CD4-positive, alpha-beta T cell treated with Interleukin-6 at 100 ng/mL for 8 hours (primary cell): ENCODE measurements at regions not wholly inside any gene's neighbourhood (a gene's known extent, or its start where the extent isn't known, plus 50 kb on each side); places are given as distances from the start of the nearest gene placed in this dataset.
A peak's percentile ranks its signal among the peaks of the same experiment; 100 is the strongest.

Experiments used
- DNase-seq: peaks from one replicate; pipeline ENCODE4 v3.0.0-alpha.2; 2020; ENCODE audit warnings: mixed read lengths, low spot score

DNA sequence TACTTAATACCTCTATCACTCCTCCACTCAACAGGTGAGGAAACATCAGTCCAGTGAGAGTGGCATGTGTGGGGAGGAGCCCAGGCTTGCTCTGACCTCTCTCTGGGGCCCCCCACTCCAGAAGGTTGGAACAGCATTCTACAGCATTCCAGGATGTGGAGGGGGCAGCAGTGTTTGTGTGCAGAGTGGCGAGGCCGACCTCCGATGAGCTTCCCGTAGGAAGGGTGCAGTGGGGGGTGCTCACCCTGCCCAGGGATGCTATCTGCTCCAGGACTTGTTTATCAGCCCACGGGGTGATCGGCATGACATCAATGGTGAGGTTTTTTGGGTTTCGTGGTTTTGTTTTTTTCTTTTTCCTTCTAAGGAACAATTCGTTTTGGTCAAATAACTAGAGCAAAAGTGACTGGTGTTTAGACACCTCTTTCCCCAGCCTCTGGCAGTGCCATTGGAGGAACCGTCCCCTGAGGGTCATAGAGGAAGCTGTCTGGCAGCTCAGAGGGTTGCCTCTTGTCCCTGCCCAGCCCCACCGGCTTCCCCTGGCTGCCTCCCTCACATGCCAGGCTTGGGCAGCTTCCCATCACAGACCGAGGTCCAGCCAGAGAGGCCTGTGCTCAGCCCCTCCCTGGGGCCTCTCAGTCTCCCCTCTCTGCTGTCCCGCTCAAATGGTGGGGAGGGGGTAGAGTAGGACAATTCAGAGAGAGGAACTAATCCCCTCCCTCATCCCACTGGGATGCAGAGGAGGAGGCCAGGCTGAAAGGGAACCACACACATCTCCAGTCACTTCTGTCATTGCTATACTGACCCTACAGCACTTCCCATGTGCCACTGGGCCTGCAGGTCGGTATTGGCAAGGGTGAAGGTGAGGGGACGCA is 96.5 kb downstream of the ZFP36L2 start:
- DNase-seq = no peak

DNA sequence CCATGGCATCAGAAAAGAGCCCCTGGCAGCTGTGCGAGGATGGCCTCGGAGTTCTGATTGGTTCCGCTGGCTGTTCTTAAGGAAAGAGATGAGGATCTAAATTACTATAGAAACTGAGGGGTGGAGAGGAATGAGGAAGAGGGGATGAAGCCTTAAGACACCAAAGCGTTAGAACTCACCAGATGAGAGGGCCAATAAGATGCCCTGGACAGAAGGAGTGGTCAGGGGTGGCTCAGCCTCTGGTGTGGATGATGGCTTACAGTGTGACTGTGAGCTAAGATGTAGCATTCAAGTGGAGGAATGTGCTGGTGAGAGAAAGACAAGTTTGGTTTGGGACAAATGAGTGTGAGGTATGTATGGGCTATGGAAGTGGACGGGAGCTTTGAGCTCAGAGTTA is 97.8 kb downstream of the ZFP36L2 start:
- DNase-seq = no peak

DNA sequence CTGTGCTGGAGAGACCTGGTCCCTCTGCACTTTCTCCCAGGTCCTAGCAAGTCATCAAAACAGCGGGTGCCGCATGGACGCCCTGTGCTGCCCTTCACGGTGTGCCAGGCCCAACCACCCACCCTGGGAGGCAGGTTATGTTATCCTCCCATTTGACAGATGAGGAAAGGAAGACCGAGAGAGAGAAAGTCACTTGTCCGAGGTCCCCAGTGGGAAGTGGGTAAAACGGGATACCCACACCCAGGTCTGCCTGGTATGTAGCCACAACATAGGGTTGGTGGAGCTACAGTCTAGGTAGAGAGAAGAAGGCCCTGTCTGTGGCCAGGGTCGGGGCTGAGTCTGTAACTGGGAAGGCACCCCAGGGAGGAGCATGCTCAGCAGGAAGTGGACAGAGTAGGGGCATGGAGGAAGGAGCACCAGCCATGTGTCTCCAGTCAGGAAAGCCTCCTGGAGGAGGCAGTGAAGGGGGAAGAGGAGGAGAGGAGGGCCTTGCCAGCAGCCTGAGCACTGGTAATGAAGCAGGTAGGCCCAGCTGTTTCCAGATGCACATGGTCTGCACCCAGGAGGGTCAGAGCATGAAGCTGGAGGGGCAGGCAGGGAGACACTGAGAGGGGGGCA is 98.4 kb downstream of the ZFP36L2 start:
- DNase-seq = no peak

DNA sequence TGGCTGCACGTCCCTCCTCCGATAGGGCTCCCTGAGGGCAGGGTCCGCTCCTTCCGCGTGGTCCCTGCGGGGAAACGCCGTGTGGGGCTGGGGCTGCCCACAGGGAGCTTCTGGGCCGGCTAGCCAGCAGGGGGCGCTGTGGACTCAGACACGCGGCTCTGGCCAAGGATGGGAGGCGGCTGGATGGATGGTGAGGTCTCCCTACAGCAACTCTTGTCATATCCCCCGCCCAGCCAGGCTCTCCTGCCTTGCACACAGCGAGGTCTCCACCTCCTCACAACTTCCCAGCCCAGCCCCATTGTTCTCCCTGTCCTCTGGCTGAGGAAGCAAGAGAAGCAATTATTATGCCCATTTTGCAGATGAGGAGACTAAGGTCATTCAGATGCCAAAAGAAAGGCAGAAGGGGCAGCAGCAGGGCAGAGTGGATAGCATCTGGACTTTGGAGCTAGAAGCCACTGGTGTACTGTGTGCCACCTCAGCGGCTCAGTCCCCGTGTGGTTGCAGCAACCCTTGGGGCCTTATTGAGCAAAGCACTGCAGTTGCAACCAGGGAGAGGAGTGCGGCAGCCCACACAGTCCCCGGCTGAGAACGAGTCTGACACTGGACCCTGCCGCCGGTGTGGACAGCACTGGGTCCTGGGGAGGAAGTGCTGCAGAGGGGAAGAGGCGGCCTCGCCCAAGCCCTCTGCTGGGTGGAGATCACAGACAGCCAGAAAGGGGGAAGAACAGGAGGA is 99.0 kb downstream of the ZFP36L2 start:
- DNase-seq = peak; percentile 86

DNA sequence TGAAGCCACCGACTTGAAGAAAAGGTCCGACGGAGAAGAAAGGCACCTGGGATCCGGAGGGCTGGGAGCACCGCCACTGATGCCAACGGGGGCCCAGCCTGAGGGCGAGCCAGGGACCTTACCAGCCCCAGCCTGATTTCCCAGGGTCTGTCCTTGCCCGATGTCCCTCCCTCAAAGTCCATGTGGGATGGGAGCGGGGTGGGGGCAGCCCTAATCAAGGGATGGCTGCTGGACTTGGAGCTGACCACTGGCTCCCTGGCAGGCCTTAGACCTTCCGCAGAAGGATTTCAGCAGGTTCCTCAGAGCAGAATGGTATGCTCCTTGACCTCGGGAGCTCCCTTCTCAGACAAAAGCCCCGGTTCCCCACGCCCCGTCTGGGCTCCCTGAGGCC is 99.6 kb downstream of the ZFP36L2 start:
- DNase-seq = no peak

DNA sequence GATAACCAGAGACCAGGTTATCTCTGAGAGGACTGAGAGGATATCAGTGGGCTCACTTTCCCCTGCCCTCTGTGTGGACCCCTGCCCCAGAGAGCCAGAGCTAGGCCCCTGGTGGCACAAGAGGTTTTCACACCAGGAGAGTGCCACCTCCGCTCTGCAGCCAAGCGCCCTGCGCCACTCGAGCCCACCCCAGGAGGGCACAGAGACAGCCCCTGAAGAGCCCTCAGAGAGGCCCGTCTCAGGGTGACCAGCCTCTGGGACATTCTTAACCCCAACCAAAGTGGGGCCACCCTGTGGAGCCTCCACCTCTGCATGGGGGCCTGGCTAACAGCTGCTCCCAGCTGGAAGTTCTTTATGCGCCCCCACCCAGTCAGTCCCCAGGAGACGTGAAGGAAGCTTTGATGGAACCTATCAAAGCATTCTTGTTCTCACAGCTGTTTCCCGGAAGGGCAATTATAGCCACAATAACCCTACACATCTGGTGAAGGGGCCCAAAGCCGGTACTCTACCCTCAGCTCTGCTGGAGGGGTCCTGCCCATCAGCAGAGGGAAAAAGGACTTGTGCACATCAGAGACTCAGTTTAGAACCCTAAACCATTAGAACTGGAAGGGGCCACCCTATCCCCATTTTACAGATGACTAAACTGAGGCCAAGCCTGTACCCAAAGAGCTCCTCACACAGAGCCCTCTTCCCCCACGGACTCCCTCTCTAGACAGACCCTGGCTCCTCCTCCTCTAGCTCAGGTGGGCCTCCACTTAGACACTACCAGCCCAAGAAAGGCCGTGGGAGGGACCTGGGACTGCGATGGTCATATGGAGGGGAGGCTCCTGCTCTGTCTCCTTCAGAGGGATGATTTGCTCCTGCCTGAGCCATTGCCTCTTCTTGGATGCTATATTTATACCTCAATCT is 101.1 kb downstream of the ZFP36L2 start:
- DNase-seq = no peak

DNA sequence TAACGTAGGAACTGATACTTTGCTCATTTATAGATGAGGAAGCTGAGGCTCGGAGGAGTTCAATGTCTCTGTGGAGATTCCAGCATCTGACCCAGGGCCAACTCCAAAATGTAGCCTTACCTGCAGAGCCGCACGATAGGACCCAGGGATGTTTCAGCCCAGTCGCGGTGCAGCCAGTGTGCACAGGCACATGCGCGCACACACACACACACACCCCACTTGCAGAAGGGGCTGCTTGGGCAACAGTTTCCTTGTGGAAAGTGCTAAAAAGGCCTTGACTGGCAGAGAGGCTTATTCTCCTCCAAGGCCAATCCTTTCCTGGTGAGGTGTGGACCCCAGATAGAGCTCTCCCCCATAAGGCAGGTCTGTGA is 101.7 kb downstream of the ZFP36L2 start:
- DNase-seq = no peak

DNA sequence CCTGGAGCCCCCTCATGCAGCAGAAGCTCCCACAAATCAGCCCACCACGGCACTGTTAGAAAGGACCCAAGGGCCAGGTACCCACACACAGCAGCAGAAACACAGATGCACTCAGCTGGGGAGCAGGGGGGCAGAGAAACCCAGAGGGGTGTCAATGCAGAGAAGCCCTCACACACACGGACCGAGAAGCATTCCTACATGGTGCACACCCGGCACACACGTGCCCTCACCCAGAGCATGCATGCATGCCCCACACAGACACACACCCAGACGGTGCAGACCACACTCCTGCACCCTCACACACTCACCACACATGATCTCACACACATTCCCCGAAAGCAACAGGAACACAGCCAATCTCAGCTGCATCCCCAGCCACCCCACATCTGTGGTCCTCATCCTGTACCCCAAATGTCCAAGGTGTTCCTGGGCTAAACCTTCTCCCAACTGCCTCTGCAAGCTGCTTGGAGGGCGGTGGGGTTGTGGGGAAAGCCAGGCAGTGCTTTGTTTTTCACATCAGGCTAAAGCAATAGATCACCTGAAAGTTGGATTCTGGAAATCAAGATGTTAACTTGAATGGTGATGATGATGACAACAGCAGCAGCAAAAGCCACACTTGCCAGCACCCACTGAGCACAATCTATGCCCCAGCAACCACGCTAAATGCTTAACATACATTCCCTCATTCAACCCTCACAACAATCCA is 102.3 kb downstream of the ZFP36L2 start:
- no peak for DNase-seq

DNA sequence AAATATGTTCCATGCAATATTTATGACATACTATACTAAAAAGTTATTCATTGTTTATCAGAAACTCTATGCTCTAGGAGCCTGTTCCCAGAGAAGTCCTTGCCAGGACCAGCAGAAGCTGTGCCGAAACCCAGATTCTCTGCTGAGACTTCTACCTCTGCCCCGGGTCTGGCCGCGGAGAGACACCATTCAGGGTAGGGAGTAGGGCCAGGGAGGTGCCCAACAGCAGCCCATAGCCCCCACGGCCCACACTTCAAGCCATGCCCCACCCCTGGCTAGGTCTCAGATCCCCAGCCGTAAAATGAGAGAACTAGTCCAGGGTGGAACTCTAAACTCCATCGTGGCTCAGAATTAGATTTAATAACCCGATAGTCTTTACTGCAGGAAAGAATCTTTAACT is 102.9 kb downstream of the ZFP36L2 start:
- no peak for DNase-seq

DNA sequence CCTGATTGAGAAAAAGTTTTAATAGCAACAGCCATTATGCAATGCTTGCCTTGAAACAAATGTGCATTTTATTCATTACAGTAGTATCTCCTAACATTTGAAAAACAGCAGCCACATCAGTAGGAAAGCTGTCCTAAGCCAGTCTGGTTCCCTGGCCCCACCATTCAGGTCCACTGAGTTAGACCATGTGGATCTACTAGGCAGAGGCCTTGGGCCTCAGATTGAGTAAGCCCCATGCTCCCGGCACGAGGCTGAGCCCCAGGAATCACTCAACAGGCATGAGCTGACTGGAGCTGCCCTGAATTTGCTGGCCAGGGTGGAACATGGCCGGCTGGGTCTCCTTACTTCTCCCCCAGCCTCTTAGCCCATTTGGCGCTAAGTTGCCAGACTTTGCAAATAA is 103.4 kb downstream of the ZFP36L2 start:
- no peak for DNase-seq

DNA sequence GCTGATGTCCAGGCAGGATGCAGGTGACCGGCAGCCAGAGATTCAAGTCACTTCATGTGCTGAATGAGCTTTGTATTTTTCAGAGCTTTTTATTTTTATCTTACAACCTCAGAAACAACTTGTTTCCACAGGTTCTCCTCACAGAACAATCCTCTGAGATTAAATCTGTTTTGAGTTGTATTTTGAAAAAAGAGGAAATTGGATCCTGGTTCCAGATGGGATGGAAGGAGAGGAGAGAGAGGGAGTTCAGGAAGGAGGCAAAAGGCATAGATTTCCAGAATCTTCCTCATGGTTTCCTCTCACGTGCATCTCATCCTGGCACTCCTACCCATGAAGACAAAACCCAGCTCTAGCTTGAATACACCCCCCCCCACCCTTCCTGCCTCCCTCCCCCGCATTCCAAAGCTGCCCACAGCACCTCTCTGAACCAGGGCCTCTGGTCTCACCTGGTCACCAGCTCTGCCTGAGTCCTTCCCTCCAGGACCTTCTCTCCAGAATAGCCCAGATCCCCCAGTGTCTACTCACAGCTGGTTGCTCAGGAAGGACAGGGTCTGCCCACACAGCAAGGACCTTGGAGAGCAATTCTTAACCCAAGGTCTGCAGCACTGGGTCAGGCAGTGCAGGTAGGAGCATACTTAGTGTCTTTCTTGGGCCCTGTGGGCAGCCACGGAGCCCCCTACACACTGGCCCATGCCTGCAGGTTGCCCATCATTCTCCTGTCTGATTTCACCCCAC is 104.7 kb downstream of the ZFP36L2 start:
- no peak for DNase-seq

DNA sequence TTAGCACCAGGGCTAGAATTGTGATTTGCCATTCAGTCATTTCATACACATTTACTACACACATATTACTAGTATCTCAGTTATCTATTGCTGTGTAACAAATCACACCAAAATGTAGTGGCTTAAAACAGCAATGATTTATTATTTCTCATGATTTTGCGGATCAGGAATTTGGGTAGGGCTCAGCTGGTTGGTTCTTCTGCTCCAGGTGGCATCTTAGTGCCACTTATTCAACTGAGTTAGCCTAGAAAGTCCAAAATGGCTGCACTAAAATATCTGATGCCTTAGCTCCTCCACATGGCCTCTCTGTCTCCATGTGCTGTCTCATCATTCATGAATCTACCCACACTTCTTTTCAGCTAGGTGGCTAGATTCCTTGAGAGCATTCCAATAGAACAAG is 107.1 kb downstream of the ZFP36L2 start:
- no peak for DNase-seq

DNA sequence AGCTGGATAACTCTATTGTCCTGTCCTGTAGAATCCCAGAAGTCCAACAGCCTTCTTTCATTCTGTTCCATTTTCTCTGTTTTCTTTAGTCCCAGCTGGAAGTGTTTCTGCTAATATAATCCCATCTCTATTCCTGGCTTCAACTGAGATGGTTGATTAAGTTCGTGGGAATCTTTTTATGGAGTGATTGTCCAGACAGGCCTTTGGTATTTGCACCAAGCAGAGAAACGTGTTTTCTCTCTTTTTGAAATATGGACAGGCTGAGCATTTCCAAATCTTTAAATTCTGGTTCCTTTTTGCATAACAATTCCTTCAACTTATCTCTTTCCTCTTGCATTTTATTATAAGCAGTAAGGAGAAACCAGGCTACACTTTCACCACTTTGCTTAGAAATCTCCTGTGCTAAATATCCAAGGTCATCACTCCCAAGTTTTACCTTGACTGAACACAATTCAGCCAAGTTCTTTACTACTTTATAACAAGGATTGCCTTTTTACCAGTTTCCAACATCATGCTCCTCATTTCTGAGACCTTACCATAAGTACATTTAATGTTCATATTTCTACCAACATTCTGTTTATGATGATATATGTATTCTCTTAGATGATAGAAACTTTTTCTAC is 108.8 kb downstream of the ZFP36L2 start:
- DNase-seq = no peak

DNA sequence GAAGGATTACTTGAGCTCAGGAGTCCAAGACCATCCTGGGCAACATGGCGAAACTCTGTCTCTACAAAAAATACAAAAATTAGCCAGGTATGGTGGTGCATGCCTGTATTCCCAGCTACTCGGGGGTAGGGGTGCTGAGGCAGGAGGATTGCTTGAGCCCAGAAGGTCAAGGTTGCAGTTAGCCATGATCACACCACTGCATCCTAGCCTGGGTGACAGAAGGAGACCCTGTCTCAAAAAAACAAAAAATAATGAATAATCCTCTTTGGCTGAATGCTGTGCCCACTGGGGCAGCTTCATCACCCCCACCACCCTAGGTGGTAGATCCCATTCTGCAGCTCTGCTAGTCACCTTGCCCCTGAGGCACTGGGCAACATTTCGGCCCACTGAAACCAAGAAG is 109.4 kb downstream of the ZFP36L2 start:
- DNase-seq = no peak

DNA sequence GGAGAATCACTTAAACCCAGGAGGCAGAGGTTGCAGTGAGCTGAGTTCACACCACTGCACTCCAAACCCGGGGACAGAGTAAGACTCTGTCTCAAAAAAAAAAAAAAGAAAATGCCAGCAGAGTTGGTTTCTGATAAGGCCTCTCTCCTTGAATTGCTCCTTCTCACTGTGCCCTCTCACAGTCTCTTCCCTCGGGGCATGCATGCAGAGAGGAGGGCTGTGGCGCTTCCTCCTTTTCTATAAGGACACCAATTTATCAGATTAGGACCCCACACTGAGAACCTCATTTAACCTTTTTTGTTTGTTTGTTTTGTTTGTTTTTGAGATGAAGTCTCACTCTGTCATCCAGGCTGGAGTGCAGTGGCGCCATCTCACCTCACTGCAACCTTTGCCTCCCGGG is 110.5 kb downstream of the ZFP36L2 start:
- DNase-seq = no peak

DNA sequence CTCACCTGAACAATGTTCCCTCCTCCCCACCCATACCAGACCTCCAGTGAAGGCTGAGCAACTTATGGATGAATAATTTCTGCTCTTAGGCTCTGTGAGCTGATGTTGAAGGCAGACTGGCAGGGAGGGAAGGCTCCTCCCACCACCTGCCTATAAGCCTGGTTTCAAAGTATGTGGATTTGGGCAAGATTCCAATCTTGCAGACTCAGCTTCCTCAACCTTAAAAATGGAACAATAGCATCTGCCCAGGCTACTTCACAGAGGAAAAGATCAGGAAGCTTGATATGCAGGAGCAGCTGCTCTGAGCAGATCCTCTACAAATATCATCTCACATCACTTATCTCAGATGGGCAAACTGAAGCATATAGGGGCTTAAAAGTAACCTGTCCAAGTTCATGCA is 112.2 kb downstream of the ZFP36L2 start:
- no peak for DNase-seq

DNA sequence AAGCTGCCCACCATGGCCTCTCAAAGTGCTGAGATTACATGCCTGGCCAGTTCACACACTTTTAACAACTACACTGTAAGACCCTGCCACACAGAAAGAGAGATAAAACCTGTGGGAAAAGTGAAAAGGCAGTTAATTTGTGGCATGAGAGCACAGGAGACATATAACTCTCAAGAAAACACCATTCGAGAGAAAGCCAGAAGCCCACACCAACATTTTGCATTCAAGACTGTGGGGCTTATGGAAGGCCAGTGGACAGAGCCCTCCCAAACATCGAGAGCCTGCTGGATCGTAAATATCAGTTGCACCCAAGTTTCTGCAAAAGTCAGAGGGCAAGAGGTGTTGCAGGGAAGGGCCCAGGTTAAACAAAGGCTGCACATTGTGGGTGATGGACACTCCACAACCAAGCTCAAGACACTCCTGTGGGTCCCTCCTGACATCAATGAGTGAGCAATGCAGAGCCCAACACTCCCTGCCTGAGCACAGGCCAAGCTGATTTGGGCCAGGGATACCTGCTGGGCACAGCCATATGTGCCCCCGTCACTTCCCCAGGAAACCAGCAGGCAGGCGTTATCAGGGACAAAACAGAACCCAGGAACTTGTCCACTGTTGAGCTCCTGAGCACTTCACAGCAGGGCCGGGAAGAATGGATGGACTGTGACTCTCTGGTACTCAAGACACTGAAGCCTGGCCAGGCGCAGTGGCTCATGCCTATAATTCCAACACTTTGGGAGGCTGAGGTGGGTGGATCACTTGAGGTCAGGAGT is 114.4 kb downstream of the ZFP36L2 start:
- DNase-seq = no peak

DNA sequence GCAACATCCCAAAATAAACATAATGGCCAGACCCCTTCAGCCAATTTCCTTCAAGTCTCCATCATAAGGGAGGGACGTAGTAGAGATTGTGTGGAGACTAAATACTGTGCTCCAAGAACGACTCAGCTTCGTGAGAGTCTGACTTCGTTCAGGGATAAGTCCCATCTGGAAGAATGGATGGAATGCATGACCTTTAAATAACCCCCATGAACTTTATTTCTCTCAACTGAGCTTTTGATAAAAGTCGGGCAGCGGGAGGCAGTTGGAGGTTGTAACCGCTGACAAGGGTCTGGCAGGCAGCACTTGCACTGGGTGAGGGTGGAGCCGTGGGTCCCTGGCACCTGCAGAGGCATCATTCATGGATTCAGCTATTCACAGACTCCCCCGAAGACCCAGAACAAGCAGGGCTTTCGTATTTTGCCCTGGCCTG is 115.9 kb downstream of the ZFP36L2 start:
- no peak for DNase-seq

DNA sequence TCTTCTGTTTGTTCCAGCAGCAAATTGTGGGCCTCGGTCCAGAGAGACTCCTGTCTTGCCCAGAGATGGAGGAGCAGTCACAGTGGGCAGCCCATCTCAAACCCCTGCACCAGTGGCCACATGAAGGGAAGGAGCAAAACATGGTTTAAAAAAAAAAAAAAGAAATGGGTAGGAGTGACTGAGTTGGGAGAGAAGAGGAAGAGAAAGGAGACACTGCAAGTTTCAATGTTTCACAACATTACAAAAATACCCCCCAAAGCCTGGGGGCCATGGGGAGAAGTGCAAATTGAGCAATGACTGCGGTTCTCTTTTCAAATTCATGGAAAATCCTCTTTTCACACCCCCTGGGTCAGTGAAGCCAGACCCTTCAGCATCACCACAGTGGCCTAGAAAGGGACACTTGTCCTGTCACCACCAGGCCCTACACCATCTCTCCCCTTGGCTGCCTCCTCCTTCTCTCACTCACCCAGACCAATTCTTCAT is 117.1 kb downstream of the ZFP36L2 start:
- no peak for DNase-seq
